Esophagus muscularis mucosa (tissue), 3 donors: ENCODE measurements at regions not wholly inside any gene's neighbourhood (a gene's known extent, or its start where the extent isn't known, plus 50 kb on each side); places are given as distances from the start of the nearest gene placed in this dataset.

Experiments
- POLR2A ChIP-seq: fragments of 450-650 bp; IDR thresholded peaks from one replicate; pipeline ENCODE4 v1.6.1; 2017; ENCODE audit warnings: antibody characterized with exemption, moderate library complexity, mild to moderate bottlenecking, low read depth
- POLR2AphosphoS5 ChIP-seq, 2 donors: sonication (generic); formaldehyde crosslinking; IDR thresholded peaks; one replicate each; pipeline ENCODE4 v1.6.1; 2017; ENCODE audit warnings: antibody characterized with exemption in 2 of 2
- TF ChIP-seq, protein P1 (sequence below), 3 experiments: fragments of 200-600 bp in 2 of 3; fragments of 450-650 bp in 1 of 3; sonication (generic) in 2 of 3; IDR thresholded peaks; one replicate each; pipeline ENCODE4 v1.5.1; 2017 to 2019; ENCODE audit warnings: antibody characterized with exemption in 3 of 3, mild to moderate bottlenecking in 2 of 3, moderate library complexity in 1 of 3

DNA sequence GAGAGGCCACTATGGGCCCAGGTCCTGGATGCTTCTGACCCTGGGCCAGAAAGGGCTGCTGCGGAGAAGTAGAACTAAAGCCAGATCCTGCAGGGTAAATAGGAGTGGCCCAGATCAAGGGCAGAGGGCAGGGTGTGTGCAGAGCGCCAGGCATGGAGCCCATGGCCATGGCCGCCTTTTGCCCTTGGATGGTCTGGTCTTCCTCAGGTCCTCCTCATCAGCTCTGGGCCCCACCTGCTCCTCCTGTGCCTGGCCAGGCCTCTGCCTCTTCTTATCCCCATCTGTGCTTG lies 277.6 kb downstream of the BRD1 start:
- TF ChIP-seq, protein P1, sequence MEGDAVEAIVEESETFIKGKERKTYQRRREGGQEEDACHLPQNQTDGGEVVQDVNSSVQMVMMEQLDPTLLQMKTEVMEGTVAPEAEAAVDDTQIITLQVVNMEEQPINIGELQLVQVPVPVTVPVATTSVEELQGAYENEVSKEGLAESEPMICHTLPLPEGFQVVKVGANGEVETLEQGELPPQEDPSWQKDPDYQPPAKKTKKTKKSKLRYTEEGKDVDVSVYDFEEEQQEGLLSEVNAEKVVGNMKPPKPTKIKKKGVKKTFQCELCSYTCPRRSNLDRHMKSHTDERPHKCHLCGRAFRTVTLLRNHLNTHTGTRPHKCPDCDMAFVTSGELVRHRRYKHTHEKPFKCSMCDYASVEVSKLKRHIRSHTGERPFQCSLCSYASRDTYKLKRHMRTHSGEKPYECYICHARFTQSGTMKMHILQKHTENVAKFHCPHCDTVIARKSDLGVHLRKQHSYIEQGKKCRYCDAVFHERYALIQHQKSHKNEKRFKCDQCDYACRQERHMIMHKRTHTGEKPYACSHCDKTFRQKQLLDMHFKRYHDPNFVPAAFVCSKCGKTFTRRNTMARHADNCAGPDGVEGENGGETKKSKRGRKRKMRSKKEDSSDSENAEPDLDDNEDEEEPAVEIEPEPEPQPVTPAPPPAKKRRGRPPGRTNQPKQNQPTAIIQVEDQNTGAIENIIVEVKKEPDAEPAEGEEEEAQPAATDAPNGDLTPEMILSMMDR (IDR thresholded peaks at IDR 0.05): no peak
- TF ChIP-seq POLR2AphosphoS5 (IDR thresholded peaks at IDR 0.05): no peak
- TF ChIP-seq POLR2A: no peak
